NT2/D1 (cell line): ENCODE measurements at regions not wholly inside any gene's neighbourhood (a gene's known extent, or its start where the extent isn't known, plus 50 kb on each side); places are given as distances from the start of the nearest gene placed in this dataset.

Experiments used
- SUZ12 ChIP-seq: IDR thresholded peaks from 2 replicates; pipeline ENCODE4 v1.6.1; 2011; ENCODE audit not compliant: insufficient read length, insufficient read depth; ENCODE audit errors: extremely low read depth
- ZNF274 ChIP-seq: IDR thresholded peaks from 2 replicates; pipeline ENCODE4 v1.6.1; 2011; ENCODE audit warnings: mild to moderate bottlenecking, low read depth, low read length

DNA sequence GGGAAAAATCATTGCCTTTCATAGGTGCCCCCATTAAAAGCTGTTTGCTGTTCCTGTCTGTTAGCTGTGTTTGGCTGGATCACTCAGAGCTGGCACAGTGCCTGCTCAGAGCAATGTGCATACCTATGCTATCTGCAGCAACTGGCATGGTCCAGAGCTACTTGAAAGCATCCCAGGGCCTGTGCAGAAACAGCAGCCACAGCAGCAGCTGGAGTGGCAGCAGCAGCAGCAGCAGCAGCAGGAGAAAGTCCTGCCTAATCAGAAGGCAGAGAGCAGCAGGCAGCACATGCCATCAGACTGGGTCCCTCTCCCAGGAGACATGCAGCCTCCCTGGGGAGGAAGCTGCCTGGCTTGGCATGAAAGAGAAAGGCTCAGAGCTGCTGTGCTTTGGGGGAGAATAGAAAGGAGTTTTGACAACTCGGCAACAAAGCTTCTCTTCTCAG is 243.8 kb upstream of the WWC1 start:
- TF ChIP-seq ZNF274, result no peak
- no peak for TF ChIP-seq SUZ12
